ENCODE measurements at regions not wholly inside any gene's neighbourhood (a gene's known extent, or its start where the extent isn't known, plus 50 kb on each side); places are given as distances from the start of the nearest gene placed in this dataset.
"Not testable (repeated sequence)": the region's sequence is repeated elsewhere in the genome, so short reads cannot be mapped to it uniquely, and the experiment has no call there.

DNA sequence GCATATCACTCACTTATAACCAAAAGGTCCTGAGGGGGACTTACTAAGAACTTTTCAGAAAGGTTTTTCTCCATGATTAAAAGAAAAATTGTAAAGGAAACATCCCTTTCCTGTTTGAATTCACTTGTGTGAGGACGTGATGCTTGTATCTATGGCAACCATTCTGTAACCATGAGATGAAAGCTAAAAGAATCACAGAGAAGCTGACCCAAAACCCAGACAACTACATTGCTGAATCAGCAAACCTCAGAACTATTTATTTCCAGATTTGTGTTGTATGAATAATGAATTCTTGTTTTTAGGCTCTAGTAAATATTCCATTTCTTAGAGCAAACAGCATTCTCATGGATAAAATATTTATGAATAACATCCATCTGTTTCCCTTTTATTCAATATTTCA lies 91.2 kb downstream of the RCHY1 start:
- no peak for DNase-seq (ENCODE audit: low read depth)

- no peak for DNase-seq (ENCODE audit: low read depth)
Observed at GRCh38 chr4:75412746-75413145, 101.5 kb downstream of the RCHY1 start.

- DNase-seq (ENCODE audit: low read depth) = no peak
Observed at GRCh38 chr4:75398501-75398900, 115.7 kb downstream of the RCHY1 start.

DNA sequence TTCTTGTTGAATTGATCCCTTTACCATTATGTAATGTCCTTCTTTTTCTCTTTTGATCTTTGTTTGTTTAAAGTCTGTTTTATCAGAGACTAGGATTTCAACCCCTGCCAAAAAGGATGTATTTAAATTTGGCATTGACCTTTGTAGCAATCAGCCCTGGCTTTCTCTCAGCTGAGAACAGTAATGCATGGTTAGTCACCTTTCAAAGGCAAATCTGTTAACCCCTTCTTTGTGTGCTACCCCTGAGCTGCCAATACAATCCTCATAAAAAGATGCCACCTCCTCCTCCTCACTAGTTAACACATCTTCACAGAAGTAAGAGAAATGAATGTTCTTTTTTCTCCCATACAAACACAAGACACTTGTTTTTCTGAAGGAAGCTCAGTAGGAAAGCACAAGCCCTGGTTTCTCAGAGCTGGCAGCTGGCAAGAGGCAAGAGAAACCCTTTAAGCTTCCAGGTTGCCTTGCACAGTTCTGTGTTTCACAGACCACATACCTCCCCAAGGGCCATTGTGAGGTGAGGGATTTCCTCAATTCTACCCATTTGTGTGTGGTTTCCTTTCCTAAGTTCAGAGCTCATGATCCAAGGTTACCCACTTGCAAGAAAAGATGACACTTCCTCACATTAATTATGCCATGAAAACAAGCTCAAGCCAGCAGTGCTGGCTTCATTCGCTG lies 122.6 kb downstream of the RCHY1 start:
- DNase-seq (ENCODE audit: low read depth) = no peak

DNA sequence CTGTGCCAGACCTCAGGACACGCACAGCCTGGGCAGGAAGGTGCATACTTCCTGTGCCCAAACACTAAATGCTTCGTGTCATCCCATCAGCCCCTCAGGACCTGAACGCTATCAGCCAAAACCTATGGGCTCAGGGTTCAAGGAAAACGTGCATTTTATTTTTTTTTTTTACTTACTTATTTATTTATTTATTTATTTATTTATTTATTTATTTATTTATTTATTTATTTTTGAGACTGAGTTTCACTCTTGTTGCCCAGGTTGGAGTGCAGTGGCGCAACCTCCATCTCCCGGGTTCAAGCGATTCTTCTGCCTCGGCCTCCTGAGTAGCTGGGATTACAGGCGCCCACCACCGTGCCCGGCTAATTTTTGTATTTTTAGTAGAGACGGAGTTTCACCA lies 127.8 kb downstream of the RCHY1 start:
- DNase-seq (ENCODE audit: low read depth) = not testable (repeated sequence)

- no peak for DNase-seq (ENCODE audit: low read depth)
Observed at GRCh38 chr4:75385106-75385505, 129.1 kb downstream of the RCHY1 start.

DNA sequence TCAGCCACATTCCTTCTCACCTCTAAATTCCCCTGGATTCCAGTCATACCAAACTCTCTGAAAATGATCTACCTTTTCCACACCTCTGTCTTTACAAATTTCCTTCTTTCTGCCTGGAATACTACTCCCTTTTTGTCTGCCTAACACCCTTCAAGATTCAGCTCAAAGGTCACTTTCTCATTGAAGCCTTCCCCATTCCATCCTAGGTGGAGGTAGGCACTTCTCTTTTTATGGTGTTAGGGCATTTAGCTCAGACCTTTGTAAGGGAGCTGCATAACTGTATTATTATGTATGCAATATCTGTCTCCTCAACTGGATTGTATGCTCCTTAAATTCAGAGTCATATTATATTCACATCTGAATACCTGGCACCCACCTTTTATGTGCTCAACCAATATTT lies 137.7 kb downstream of the RCHY1 start:
- no peak for DNase-seq (ENCODE audit: low read depth)

DNA sequence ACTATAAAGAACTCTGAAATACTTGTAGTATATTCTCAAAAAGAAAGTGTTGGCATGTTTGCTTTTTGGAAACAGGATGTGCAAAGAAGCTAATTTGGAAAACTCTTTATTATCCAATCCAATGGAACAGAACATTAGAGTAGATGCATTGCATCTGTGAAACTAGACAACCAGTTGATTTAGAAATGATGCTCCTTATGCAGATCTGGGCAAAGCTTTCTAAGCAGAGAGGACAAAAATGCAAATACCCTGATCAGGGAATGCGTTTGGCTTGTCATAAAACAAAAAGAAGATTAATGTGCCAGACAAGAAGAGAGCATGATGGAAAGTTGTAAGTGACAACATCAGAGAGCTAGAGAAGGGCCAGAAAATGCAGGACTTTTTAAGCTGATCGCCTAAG lies 142.3 kb downstream of the RCHY1 start:
- no peak for DNase-seq (ENCODE audit: low read depth)

DNA sequence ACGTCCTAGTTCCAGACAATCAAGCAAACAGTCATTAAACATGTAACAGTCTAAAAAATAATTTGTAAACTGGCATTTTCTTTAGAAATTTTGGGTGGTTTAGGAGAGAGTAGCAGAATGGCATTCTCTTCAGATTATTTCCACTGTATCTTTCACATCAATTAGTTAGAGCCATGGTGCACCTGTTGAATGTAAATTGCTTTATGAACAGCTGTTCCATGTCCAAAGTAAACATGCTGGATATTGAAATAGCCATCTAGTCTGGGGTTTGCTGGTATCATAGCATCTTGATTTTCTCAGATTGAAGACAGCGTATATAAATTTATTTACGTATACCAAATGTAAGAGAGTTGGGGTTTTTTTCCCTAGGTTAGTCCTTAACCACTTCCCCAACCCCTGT lies 143.6 kb downstream of the RCHY1 start:
- no peak for DNase-seq (ENCODE audit: low read depth)

DNA sequence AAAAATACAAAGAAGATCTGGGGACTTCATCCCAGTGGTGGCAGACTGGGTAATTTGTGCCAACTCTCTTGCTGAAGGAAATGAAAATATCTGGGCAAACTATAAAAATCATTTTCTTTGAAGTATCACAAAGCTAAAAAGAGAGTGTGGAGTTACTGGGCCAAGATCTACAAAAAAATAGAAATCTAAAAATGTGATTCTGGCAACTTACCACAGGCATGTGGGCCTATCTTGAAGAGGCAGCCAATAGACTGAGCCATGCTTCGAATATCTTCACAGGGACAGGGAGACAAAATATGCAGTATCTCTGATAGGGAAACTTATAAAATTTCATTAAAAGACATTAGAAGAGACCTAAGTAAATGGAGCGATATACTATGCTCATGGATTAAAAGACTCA lies 168.8 kb downstream of the RCHY1 start:
- no peak for DNase-seq (ENCODE audit: low read depth)

DNA sequence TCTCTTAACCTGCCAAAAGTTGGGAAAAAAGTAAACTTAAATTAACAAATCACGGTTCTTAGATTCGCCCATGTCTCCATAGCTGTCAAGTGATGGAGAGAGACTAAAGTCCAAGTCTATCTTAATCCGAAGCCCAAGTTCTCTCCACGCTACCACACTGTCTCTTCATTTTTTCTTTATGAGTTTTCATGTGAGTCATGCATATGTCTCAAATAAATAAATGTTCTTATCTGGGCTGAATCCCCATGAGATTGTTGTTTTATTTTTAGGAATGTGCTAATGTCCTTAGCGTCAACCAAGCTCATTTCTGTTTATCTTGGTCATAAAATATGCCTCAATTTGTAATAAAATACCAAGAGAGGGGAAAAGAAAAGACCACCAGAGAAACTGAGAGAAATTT lies 169.3 kb downstream of the RCHY1 start:
- DNase-seq (ENCODE audit: low read depth) = no peak

DNA sequence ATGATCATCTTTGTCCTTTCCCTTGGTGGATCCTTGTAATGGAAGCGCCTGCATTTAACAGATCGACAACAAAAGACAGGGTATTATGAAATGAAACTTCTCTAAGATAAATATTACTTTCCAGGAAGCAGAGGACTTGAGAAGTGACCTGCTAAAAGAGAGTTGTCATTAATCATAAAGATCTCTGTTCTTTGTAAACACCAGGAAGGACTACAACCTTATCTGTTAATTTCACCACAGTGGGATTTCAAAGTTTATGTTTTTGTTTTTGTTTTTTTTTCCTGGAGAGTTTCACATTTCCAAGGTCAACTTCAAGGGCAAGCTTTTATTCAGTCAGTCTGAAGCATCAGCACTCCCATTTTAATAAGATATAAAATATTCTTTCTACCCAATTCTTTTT lies 170.9 kb downstream of the RCHY1 start:
- DNase-seq (ENCODE audit: low read depth) = no peak

DNA sequence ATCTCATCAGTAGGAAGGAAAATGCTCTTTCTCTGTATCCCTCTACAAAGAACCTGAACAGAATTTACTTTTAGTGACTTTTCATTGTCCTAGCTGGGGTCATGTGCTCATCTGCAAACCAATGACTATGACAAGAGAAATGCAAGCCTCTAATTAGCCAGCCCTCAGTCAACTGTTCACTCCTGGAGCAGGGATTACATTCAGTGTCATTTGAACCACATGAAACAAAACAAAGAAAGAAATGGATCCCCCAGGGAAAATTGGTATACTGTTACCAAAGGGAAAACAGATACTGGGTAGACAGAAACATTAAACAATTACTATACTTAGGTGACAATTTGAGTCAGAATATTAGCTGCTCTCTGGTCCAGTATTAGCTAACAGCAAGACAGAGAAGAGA lies 173.6 kb downstream of the RCHY1 start:
- no peak for DNase-seq (ENCODE audit: low read depth)

DNA sequence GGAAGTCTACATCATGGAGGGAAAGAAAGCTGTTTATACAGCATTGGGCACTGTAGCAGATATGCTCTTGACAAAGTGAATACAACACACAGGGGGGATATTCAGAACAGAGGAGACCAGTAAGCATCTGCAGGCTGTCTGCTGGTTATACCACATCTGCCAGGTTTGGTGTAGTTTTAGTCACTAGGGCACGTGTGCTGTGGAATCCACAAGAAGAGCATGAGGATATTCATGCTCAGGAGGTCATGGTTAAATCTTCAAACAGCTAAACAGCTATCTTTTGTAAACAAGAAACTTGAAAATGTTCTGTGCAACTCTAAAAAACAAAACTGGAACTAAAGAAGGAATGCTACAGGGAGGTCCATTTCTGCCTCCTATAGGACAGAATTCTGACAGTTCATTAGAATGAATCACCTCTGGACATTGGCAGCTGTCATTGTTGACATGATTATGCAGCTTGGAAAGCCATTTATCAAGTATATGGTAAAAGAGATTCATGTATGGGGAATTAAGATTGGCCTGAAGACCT lies 175.8 kb downstream of the RCHY1 start:
- no peak for DNase-seq (ENCODE audit: low read depth)

DNA sequence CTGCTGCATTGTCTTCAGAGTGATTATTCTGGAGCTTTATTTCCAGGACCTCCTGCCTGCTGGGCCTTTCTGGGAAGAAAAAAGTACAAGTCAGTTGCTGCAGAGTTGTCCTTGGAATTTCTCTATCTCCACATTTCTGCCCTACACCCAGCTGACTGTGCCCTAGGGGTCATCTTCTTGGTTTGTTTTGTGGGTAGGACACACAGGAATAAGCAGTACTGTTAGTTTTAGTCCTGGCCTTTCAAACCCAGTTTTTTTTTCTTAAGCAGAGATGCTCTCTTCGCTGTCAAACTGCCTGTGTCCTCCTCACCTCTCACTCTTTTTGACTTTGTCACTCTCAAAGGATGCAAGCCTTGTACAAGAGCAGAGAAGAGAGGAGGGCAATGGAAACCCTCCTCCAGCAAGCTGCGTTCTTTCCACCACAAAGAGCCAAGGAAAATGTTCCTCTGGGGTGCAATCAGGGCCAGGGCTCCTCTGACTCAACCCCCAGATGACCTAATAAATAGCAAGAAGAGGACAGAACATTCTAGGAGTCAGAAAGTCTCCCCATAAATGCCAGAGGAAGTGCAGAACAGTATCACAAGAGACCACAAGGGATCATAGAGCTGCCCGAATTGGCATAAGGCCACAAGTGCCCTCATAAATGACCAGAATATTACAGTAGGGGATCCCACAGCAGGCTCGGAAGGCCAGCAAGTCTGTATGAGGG lies 186.2 kb downstream of the RCHY1 start:
- no peak for DNase-seq (ENCODE audit: low read depth)

GRCh38 chr4:75325318-75325979 lies 188.8 kb downstream of the RCHY1 start:
- DNase-seq (ENCODE audit: low read depth) = no peak

GRCh38 chr4:75321484-75321883 lies 192.7 kb downstream of the RCHY1 start:
- DNase-seq (ENCODE audit: low read depth) = no peak

DNA sequence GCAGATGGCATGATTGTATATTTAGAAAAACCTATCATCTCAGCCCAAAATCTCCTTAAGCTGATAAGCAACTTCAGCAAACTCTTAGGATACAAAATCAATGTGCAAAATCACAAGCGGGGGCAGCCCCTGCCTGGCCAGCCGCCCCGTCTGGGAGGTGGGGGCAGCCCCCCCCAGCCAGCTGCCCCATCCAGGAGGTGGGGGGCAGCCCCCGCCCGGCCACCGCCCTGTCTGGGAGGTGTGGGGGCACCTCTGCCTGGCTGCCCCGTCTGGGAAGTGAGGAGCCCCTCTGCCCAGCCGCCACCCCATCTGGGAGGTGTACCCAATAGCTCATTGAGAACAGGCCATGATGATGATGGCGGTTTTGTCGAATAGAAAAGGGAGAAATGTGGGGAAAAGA lies 196.6 kb downstream of the RCHY1 start:
- not testable (repeated sequence) for DNase-seq (ENCODE audit: low read depth)

DNA sequence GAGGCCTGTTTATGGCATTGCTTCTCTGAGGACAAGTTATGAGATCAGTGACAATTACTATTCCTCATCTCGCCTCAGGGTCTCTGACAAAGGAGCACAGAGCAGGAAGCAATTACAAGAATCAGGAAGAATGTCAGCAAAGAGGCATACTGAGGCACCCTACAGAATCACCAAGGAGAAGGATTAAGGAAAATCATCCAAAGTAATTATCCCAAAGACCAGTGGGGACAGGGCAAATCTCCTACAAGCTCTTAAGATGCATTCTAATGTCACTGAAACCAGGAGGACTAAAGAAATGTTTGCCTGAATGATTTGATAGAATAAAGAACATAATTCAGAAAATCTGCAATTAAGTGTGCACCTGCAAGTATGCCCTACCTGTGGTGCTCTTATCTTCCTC lies 206.2 kb downstream of the RCHY1 start:
- no peak for DNase-seq (ENCODE audit: low read depth)

DNA sequence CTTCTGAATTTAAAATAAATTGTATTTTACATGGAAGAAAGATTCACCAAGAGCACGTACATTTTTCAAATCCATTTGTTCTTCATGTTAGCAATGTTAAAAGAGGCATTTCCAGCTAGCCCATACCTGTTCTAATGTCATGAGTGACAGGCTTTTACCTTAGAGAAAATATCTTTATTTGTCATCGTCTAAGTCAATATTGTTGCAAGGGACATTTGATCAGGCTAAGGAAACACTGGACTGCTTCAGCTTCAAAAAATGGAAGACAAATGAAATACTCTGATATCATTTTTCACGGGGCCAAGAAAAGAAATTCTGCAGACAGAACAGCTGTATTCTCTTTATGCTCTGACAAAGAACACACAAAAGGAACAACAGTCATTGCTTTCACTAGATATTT lies 207.7 kb downstream of the RCHY1 start:
- DNase-seq (ENCODE audit: low read depth) = no peak

DNA sequence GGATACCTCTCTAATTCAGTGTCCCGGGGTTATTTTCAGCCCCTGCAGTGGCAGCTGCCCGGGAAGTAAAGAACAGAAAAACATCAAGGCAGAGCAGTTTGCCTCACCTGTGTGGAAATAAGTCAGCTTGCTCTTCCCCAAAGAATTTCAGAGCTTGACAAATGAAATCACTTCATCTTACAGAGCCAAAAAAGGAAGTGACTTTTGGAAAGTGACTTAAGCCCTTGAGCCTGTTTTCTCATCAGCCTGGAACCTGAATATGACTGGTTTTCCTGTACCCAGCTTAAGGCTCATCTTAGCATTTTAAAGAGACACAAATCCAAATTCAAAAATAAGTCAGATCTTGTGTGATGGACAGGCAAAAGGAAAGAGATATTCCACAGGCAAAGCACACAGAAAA lies 211.6 kb downstream of the RCHY1 start:
- DNase-seq (ENCODE audit: low read depth) = no peak

GRCh38 chr4:75289914-75290582 lies 224.2 kb downstream of the RCHY1 start:
- DNase-seq (ENCODE audit: low read depth) = no peak
